A549 (cell line): ENCODE measurements at regions not wholly inside any gene's neighbourhood (a gene's known extent, or its start where the extent isn't known, plus 50 kb on each side); places are given as distances from the start of the nearest gene placed in this dataset.
"Not testable (repeated sequence)": the region's sequence is repeated elsewhere in the genome, so short reads cannot be mapped to it uniquely, and the experiment has no call there.

ENCODE experiments used
- ATAC-seq, 2 experiments: fragments of 200-7000 bp in 1 of 2; fragments of >200 bp in 1 of 2; cut with Nextera tagmentation in 1 of 2; cut with Tn5 transposase in 1 of 2; 3 replicates each; pipeline versions ENCODE4 v1.8.0 to v1.9.1; 2018 to 2020; ENCODE audit warnings: mild to moderate bottlenecking in 1 of 2, moderate library complexity in 1 of 2
- CTCF ChIA-PET: fragments of 300-600 bp; sonication (Branson Sonifier 250); formaldehyde crosslinking; extraction: SDS; loops from one replicate; lab custom pipeline; 2021; ENCODE audit warnings: antibody characterized with exemption, inconsistent platforms; lab: Yijun Ruan, JAX
- POLR2A ChIA-PET: fragments of 350-600 bp; formaldehyde crosslinking; extraction: SDS; loops from one replicate; lab custom pipeline; 2021; ENCODE audit warnings: antibody characterized with exemption, inconsistent platforms; lab: Yijun Ruan, JAX
- DNase-seq, 2 experiments: peaks; one replicate each; pipeline versions ENCODE4 v3.0.0 to v3.0.0-alpha.2; 2011 to 2016; ENCODE audit warnings: low read depth in 1 of 2, low spot score in 1 of 2
- FAIRE-seq: peaks from 2 replicates; lab custom pipeline; 2011; peaks lifted over from hg19 to GRCh38; lab: Jason Lieb, UNC
- H3K27ac ChIP-seq, 2 experiments: fragments of >200 bp; sonication (Bioruptor Twin); formaldehyde crosslinking; 3 replicates each; pipeline ENCODE4 v1.5.1; 2016 to 2017
- H3K4me1 ChIP-seq: fragments of >200 bp; sonication (Bioruptor Twin); formaldehyde crosslinking; 3 replicates; pipeline ENCODE4 v1.6.1; 2016
- H3K4me2 ChIP-seq: fragments of >200 bp; sonication (Bioruptor Twin); formaldehyde crosslinking; 3 replicates; pipeline ENCODE4 v1.6.1; 2016
- H3K4me3 ChIP-seq: fragments of >200 bp; sonication (Bioruptor Twin); formaldehyde crosslinking; 3 replicates; pipeline ENCODE4 v1.5.1; 2016
- H3K9me3 ChIP-seq: fragments of >200 bp; sonication (Bioruptor Twin); formaldehyde crosslinking; 3 replicates; pipeline ENCODE4 v1.6.1; 2016
- CHD2 ChIP-seq: fragments of 150-350 bp; IDR thresholded peaks from 2 replicates; pipeline ENCODE4 v1.6.1; 2014; ENCODE audit warnings: low read length; ENCODE audit not compliant: partially characterized antibody
- EHF ChIP-seq: fragments of 250-450 bp; sonication (Bioruptor Pico); IDR thresholded peaks from 2 replicates; pipeline ENCODE4 v1.5.0; 2020; ENCODE audit warnings: mild to moderate bottlenecking
- EHMT2 ChIP-seq: fragments of 200-600 bp; sonication (generic); IDR thresholded peaks from 2 replicates; pipeline ENCODE4 v1.6.1; 2016; ENCODE audit warnings: antibody characterized with exemption, low read depth, mild to moderate bottlenecking, moderate library complexity
- FOXS1 ChIP-seq: fragments of 250-450 bp; sonication (Bioruptor Pico); IDR thresholded peaks from 2 replicates; pipeline ENCODE4 v1.5.0; 2020; ENCODE audit warnings: mild to moderate bottlenecking, moderate library complexity
- HEYL ChIP-seq: fragments of 250-450 bp; sonication (Bioruptor Pico); IDR thresholded peaks from 2 replicates; pipeline ENCODE4 v1.8.0; 2021; ENCODE audit warnings: mild to moderate bottlenecking, moderate library complexity
- HOXA7 ChIP-seq: fragments of 250-450 bp; sonication (Bioruptor Pico); IDR thresholded peaks from 2 replicates; pipeline ENCODE4 v1.5.0; 2020; ENCODE audit warnings: mild to moderate bottlenecking, moderate library complexity
- HOXB5 ChIP-seq: fragments of 250-450 bp; sonication (Bioruptor Pico); IDR thresholded peaks from 2 replicates; pipeline ENCODE4 v1.5.0; 2020; ENCODE audit warnings: mild to moderate bottlenecking, moderate library complexity
- JUNB ChIP-seq: fragments of >200 bp; sonication (Bioruptor Twin); formaldehyde crosslinking; IDR thresholded peaks from 2 replicates; pipeline ENCODE4 v1.6.1; 2016
- KDM5A ChIP-seq: fragments of 200-600 bp; sonication (generic); IDR thresholded peaks from 2 replicates; pipeline ENCODE4 v1.6.1; 2016; ENCODE audit warnings: antibody characterized with exemption, mild to moderate bottlenecking
- MAFK ChIP-seq: fragments of 450-650 bp; IDR thresholded peaks from 2 replicates; pipeline ENCODE4 v1.6.1; 2014; ENCODE audit not compliant: partially characterized antibody
- MAZ ChIP-seq: fragments of 150-350 bp; IDR thresholded peaks from 2 replicates; pipeline ENCODE4 v1.6.1; 2014; ENCODE audit warnings: antibody characterized with exemption, low read depth, low read length, borderline replicate concordance
- POLR2AphosphoS2 ChIP-seq: conservative IDR thresholded peaks from 2 replicates; pipeline ENCODE4 v1.6.1; 2012; ENCODE audit warnings: low read length, improper control_type of control experiment, inconsistent platforms
- RARB ChIP-seq: fragments of 250-450 bp; sonication (Bioruptor Pico); IDR thresholded peaks from 2 replicates; pipeline ENCODE4 v1.8.0; 2021; ENCODE audit warnings: mild to moderate bottlenecking, moderate library complexity
- RCOR1 ChIP-seq: fragments of 150-350 bp; IDR thresholded peaks from 2 replicates; pipeline ENCODE4 v1.6.1; 2014; ENCODE audit warnings: antibody characterized with exemption, low read length, low read depth
- RFX5 ChIP-seq: fragments of 450-650 bp; IDR thresholded peaks from 2 replicates; pipeline ENCODE4 v1.7.1; 2014; ENCODE audit warnings: antibody characterized with exemption, mild to moderate bottlenecking, moderate library complexity
- SMC3 ChIP-seq: fragments of >200 bp; sonication (Bioruptor Twin); formaldehyde crosslinking; IDR thresholded peaks from 3 replicates; pipeline ENCODE4 v1.6.1; 2018; ENCODE audit warnings: inconsistent platforms
- SREBF2 ChIP-seq: fragments of 450-650 bp; IDR thresholded peaks from 2 replicates; pipeline ENCODE4 v1.6.1; 2014; ENCODE audit warnings: mild to moderate bottlenecking, moderate library complexity
- TP53 ChIP-seq: fragments of 250-450 bp; sonication (Bioruptor Pico); IDR thresholded peaks from 2 replicates; pipeline ENCODE4 v1.5.0; 2021; ENCODE audit warnings: mild to moderate bottlenecking, moderate library complexity
- ZNF302 ChIP-seq: fragments of 250-450 bp; sonication (Bioruptor Pico); IDR thresholded peaks from 2 replicates; pipeline ENCODE4 v1.9.0; 2021; ENCODE audit warnings: inconsistent platforms, mild to moderate bottlenecking, moderate library complexity
- WGBS: methylation state at CpG from one replicate; pipeline ENCODE4 v1.1.6; 2017; ENCODE audit errors: missing lambda C conversion rate; 5-methylcytosine and 5-hydroxymethylcytosine counted together
- TF ChIP-seq, protein P1 (sequence below): fragments of 200-600 bp; sonication (generic); IDR thresholded peaks from 2 replicates; pipeline ENCODE4 v1.6.1; 2016; ENCODE audit warnings: antibody characterized with exemption, mild to moderate bottlenecking, moderate library complexity
- TF ChIP-seq, protein P2 (sequence below): IDR thresholded peaks from 2 replicates; pipeline ENCODE4 v1.6.1; 2012
- TF ChIP-seq, protein P3 (sequence below): fragments of >200 bp; sonication (Bioruptor Twin); formaldehyde crosslinking; IDR thresholded peaks from 3 replicates; pipeline ENCODE4 v1.5.1; 2016
- TF ChIP-seq, protein P4 (sequence below): fragments of >200 bp; sonication (Bioruptor Twin); formaldehyde crosslinking; IDR thresholded peaks from 3 replicates; pipeline ENCODE4 v1.6.1; 2016

DNA sequence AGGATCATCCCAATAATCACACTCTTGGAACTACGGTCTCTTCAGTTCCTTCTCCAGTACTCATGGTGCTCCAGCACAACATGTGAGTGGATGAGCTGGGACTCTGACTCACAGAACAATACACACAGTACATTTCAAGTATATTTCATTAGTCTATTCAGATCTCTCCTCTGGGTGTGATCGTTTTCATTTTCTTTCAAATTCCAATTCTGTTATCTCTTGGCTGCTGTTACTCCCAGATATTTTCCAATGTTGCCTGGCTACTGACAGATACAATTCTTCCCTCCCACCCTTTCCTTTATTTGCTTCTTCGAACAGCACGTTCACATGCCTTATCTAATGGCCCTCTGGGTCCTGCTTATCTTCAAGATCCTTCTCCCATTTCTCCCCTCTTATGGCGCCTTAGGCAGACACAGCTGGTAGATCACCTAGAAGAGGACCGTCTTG lies 216.0 kb downstream of the ACKR3 start:
- H3K4me1 ChIP-seq: peaks cover 10% of the 10 kb centered on the region; the same call in 2 of the 3 replicates
- DNase-seq: no peak
- ATAC-seq: no peak
- H3K27ac ChIP-seq: no peak overlapping the region
- no peaks in the 10 kb centered on the region for H3K9me3 ChIP-seq
- FAIRE-seq: no peak
- ChIA-PET POLR2A (no interaction called here), CTCF (interaction anchor here (1.8 kb wide), 1 partner anchor 433 kb away, joined by 5 read pairs; no protein-coding TSS in a partner anchor)
- TF ChIP-seq TP53 (CRISPR knock-in tag) (no peak), RCOR1 (no peak), CHD2 (no peak), MAZ (no peak), ZNF302 (no peak), RARB (no peak), HEYL (no peak), POLR2AphosphoS2 (no peak), MAFK (no peak), SREBF2 (no peak), KDM5A (no peak), HOXB5 (CRISPR knock-in tag) (no peak), EHMT2 (no peak), RFX5 (no peak), JUNB (no peak)
- TF ChIP-seq, protein P1, sequence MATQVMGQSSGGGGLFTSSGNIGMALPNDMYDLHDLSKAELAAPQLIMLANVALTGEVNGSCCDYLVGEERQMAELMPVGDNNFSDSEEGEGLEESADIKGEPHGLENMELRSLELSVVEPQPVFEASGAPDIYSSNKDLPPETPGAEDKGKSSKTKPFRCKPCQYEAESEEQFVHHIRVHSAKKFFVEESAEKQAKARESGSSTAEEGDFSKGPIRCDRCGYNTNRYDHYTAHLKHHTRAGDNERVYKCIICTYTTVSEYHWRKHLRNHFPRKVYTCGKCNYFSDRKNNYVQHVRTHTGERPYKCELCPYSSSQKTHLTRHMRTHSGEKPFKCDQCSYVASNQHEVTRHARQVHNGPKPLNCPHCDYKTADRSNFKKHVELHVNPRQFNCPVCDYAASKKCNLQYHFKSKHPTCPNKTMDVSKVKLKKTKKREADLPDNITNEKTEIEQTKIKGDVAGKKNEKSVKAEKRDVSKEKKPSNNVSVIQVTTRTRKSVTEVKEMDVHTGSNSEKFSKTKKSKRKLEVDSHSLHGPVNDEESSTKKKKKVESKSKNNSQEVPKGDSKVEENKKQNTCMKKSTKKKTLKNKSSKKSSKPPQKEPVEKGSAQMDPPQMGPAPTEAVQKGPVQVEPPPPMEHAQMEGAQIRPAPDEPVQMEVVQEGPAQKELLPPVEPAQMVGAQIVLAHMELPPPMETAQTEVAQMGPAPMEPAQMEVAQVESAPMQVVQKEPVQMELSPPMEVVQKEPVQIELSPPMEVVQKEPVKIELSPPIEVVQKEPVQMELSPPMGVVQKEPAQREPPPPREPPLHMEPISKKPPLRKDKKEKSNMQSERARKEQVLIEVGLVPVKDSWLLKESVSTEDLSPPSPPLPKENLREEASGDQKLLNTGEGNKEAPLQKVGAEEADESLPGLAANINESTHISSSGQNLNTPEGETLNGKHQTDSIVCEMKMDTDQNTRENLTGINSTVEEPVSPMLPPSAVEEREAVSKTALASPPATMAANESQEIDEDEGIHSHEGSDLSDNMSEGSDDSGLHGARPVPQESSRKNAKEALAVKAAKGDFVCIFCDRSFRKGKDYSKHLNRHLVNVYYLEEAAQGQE: no peak
- TF ChIP-seq, protein P2, sequence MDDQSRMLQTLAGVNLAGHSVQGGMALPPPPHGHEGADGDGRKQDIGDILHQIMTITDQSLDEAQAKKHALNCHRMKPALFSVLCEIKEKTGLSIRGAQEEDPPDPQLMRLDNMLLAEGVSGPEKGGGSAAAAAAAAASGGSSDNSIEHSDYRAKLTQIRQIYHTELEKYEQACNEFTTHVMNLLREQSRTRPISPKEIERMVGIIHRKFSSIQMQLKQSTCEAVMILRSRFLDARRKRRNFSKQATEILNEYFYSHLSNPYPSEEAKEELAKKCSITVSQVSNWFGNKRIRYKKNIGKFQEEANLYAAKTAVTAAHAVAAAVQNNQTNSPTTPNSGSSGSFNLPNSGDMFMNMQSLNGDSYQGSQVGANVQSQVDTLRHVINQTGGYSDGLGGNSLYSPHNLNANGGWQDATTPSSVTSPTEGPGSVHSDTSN: no peak
- H3K4me2 ChIP-seq: no peak overlapping the region
- WGBS: 58% methylated on average over 6 of the region's 6 CpGs
- H3K4me3 ChIP-seq: no peak overlapping the region

DNA sequence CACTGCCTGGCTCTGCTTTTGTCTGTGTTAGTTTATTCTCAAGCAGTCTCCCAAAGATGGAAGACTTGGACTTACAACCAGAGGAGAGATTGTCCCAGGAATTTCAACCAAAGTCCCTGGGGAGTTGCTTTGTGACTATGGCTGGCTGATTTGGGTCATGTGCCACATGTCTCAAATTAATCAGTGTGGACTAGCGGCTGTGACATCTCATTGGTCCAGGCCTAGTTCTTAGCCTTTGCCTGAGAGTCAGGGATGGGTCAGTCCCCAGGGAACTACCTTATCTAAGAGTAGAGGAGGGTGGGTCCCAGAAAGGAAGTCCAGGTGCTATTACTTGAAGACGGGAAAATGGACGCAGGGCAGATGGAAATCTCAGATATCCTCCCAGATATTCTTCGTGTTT lies 217.1 kb downstream of the ACKR3 start:
- DNase-seq: no peak
- Histone ChIP-seq H3K4me2 (no peak overlapping the region), H3K27ac (no peak overlapping the region), H3K9me3 (no peaks in the 10 kb centered on the region), H3K4me1 (peaks cover 10% of the 10 kb centered on the region; the same call in 2 of the 3 replicates), H3K4me3 (no peak overlapping the region)
- no peak for FAIRE-seq
- ChIA-PET POLR2A (no interaction called here), CTCF (interaction anchor here (1.8 kb wide), 1 partner anchor 434 kb away, joined by 5 read pairs; no protein-coding TSS in a partner anchor)
- ATAC-seq: no peak
- WGBS: 89% methylated on average over 4 of the region's 4 CpGs
- TF ChIP-seq, protein P3, sequence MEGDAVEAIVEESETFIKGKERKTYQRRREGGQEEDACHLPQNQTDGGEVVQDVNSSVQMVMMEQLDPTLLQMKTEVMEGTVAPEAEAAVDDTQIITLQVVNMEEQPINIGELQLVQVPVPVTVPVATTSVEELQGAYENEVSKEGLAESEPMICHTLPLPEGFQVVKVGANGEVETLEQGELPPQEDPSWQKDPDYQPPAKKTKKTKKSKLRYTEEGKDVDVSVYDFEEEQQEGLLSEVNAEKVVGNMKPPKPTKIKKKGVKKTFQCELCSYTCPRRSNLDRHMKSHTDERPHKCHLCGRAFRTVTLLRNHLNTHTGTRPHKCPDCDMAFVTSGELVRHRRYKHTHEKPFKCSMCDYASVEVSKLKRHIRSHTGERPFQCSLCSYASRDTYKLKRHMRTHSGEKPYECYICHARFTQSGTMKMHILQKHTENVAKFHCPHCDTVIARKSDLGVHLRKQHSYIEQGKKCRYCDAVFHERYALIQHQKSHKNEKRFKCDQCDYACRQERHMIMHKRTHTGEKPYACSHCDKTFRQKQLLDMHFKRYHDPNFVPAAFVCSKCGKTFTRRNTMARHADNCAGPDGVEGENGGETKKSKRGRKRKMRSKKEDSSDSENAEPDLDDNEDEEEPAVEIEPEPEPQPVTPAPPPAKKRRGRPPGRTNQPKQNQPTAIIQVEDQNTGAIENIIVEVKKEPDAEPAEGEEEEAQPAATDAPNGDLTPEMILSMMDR: no peak
- TF ChIP-seq FOXS1 (CRISPR knock-in tag) (no peak), SMC3 (no peak), MAZ (no peak), EHF (CRISPR knock-in tag) (no peak), HOXA7 (no peak)
- TF ChIP-seq, protein P1: no peak
- TF ChIP-seq, protein P4, sequence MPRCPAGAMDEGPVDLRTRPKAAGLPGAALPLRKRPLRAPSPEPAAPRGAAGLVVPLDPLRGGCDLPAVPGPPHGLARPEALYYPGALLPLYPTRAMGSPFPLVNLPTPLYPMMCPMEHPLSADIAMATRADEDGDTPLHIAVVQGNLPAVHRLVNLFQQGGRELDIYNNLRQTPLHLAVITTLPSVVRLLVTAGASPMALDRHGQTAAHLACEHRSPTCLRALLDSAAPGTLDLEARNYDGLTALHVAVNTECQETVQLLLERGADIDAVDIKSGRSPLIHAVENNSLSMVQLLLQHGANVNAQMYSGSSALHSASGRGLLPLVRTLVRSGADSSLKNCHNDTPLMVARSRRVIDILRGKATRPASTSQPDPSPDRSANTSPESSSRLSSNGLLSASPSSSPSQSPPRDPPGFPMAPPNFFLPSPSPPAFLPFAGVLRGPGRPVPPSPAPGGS: no peak

DNA sequence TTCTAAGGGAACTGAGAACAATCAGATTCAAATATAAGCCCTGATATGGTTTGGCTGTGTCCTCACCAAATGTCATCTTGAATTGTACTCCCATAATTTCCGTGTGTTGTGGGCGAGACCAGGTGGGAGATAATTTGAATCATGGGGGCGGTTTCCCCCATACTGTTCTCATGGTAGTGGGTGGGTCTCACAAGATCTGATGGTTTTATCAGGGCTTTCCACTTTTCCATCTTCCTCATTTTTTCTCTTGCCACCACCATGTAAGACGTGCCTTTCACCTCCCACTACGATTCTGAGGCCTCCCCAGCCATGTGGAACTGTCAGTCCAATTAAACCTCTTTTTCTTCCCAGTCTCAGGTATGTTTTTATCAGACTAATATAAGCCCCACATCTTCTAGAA lies 217.8 kb downstream of the ACKR3 start:
- H3K4me1 ChIP-seq, H3K9me3 ChIP-seq, DNase-seq, CTCF ChIA-PET, H3K27ac ChIP-seq, POLR2A ChIA-PET, ATAC-seq, H3K4me2 ChIP-seq, H3K4me3 ChIP-seq, FAIRE-seq: not testable (repeated sequence)
- WGBS: 60% methylated on average over 5 of the region's 5 CpGs
